ENCODE measurements at regions not wholly inside any gene's neighbourhood (a gene's known extent, or its start where the extent isn't known, plus 50 kb on each side); places are given as distances from the start of the nearest gene placed in this dataset.

GRCh38 chr2:21251216-21251980 lies 127.6 kb downstream of the TDRD15 start:
- no peak for DNase-seq (ENCODE audit: low spot score)
- in situ Hi-C loops (cut with HindIII; ENCODE audit: low sequenced_read_pairs) = no loop called here

DNA sequence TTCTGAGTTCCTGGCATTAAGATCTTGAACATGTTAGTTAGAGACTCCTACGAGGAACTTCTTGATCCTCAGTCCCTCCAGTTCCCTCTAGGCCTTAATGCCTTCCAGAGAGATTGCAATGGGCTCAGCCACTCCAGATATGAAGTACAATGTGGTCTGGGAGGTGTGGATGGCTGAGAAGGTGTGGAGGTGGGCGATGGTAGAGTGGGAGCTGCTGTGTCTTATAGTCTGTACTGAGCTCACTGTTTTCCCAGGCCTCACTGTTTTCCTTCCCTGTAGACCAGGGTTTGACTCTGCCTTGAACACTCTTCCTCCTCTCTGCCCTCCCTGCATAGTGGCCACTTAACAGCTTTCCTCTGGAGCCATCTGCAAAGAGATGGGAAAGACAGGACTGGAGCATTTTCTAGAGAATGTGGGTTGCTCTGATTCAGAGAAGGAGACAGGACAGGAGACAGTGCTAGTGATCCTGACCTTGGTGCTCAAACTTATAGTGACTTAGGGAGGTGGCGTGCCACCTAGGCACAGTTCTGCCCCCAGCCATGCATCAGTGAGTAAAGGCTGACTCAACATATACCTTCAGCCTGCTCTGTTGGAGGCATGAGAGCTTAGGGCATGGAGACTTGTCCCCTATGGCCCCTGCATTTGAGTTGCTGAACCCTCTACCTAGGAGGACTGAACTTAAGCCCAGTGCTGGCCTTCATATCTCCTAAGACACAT lies 129.7 kb downstream of the TDRD15 start:
- in situ Hi-C loops (cut with HindIII; ENCODE audit: low sequenced_read_pairs) = no loop called here
- no peak for DNase-seq (ENCODE audit: low spot score)

DNA sequence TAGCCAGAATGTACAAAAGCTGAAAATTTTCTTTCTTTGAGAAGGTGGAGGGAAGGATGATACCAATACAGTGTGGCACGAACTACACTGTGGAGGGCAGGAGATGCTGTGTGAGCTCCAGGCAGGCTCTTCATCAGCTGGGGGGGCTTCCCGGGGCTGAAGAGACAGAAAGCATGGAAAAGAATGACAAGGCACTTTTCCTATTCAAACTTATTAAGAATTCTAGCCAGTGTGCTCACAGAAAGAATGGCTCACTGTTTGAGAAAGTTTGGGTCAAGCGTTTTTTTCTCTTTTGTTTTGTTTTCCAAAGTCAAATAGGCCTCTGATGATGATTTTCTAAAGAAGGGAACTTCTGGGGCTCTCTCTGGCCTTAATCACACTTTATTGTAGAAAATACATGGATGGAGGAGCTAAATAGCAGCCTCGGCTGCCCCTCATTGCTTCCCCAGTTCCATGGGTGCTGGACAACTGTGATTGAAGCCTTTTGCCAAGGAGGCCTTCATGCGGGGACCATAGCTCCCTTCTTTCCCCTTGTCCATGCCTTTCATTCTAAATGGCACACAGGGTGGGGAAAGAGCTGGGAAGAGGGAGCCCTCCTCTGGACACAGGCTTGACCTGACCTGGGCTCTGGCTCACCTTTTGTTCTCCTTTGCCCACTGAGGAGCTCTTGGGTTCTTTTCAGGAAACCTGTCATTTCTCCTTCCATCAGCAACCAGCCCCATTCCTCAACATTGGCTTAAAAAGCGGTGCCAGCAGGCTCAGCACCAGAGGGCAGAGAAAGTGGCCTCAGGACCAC lies 130.6 kb downstream of the TDRD15 start:
- DNase-seq (ENCODE audit: low spot score) = no peak
- in situ Hi-C loops (cut with HindIII; ENCODE audit: low sequenced_read_pairs) = no loop called here

DNA sequence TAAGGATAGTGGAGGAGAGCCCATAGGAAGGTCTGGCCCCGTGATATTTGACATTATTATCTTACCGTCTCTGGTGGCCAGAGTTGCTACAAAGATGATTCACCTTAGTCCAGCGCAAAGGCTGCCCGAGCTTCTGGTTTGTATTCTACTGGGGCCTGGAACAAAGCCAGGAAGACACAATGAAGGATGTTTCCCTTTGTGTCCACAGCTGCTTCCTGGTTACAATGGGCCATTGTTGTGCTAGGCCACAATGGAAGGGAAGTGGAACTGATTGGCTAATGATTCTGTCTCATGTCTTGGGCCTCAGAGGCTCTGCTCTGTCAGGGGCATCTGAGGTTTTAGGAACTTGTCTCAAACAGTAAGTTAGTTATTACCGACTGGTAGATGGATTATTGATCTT lies 132.2 kb downstream of the TDRD15 start:
- in situ Hi-C loops (cut with HindIII; ENCODE audit: low sequenced_read_pairs) = no loop called here

GRCh38 chr2:21257621-21258020 lies 133.9 kb downstream of the TDRD15 start:
- in situ Hi-C loops (cut with HindIII; ENCODE audit: low sequenced_read_pairs) = no loop called here
- no peak for DNase-seq (ENCODE audit: low spot score)

More for the DNA sequence above, 132.2 kb downstream of the TDRD15 start:
- DNase-seq (ENCODE audit: low spot score) = peak; percentile 16

DNA sequence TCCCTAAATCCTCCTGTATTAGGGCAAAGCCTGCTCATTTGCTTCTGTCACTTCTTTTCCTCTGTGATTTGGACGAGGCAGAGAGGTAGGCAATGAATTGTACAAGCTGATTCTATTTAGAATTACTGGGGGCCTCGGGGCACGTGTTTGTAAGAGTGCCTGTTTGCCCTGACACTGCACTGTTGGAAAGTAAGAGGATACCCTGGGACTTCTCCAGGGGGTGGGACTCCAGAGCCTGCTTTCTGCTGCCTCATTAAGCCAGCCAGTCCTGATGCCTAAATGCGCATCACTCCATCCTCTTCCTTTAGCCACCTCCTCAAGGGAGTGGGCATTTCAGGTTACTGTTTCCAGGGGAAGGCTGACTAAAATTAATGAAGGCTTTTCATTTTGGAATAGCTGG lies 134.3 kb downstream of the TDRD15 start:
- in situ Hi-C loops (cut with HindIII; ENCODE audit: low sequenced_read_pairs) = no loop called here
- no peak for DNase-seq (ENCODE audit: low spot score)

- no peak for DNase-seq (ENCODE audit: low spot score)
- in situ Hi-C loops (cut with HindIII; ENCODE audit: low sequenced_read_pairs) = no loop called here
These were observed 136.5 kb downstream of the TDRD15 start for GRCh38 chr2:21260311-21260710.

- no peak for DNase-seq (ENCODE audit: low spot score)
- in situ Hi-C loops (cut with HindIII; ENCODE audit: low sequenced_read_pairs) = no loop called here
These were observed 137.8 kb downstream of the TDRD15 start for GRCh38 chr2:21261591-21261990.

DNA sequence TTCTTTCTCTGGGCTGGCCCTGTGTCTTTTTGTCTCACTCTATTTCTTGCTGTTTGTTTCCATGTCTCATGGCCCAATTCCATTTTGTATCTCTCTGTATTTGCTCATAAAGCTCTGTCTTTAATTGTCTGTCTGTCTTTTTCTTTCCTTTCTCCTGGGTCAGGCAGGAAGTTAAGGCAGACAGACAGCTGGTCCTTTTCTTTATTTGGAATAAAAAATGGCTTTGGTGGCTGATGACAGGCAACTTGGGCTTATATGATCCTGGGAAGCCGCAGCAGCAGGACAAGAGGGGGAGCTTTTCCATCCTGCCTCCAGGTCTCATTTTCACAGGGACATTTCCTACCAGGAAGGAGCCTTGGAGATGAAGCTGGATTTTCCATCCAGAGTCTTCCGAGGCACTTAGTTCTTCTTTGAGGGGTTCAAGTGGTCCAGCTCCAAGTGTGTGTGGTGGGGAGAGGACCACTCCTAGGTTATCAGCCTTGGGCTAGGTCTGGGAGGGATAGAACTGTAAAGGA lies 138.7 kb downstream of the TDRD15 start:
- in situ Hi-C loops (cut with HindIII; ENCODE audit: low sequenced_read_pairs) = no loop called here

GRCh38 chr2:21263622-21264021 lies 139.9 kb downstream of the TDRD15 start:
- no peak for DNase-seq (ENCODE audit: low spot score)
- in situ Hi-C loops (cut with HindIII; ENCODE audit: low sequenced_read_pairs) = no loop called here

More for the DNA sequence above, 138.7 kb downstream of the TDRD15 start:
- no peak for DNase-seq (ENCODE audit: low spot score)

DNA sequence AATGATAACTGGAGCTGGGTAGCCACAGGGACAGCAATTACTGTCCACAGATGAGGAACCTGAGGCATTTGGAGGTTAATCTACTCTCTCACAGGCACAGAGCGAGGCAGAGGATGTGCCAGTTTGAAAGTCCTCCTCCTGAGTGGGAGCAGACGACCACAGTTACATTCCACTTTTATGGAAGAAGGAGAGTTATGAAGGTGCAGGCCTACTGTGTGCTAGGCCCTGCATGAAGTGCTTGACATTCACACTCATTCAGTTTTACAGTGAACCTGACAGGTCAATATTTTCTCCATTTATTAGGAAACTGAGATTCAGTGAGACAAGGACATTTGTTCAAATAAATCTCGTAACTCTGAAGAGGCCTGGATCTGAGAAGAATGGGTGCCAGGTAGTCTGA lies 142.0 kb downstream of the TDRD15 start:
- DNase-seq (ENCODE audit: low spot score) = no peak
- in situ Hi-C loops (cut with HindIII; ENCODE audit: low sequenced_read_pairs) = no loop called here

GRCh38 chr2:21267232-21267835 lies 143.6 kb downstream of the TDRD15 start:
- DNase-seq (ENCODE audit: low spot score) = no peak
- in situ Hi-C loops (cut with HindIII; ENCODE audit: low sequenced_read_pairs) = no loop called here

GRCh38 chr2:21268197-21268877 lies 144.6 kb downstream of the TDRD15 start:
- no peak for DNase-seq (ENCODE audit: low spot score)
- in situ Hi-C loops (cut with HindIII; ENCODE audit: low sequenced_read_pairs) = no loop called here

GRCh38 chr2:21268878-21269224 lies 145.1 kb downstream of the TDRD15 start:
- in situ Hi-C loops (cut with HindIII; ENCODE audit: low sequenced_read_pairs) = no loop called here
- DNase-seq (ENCODE audit: low spot score) = no peak

GRCh38 chr2:21269382-21269781 lies 145.6 kb downstream of the TDRD15 start:
- DNase-seq (ENCODE audit: low spot score) = no peak
- in situ Hi-C loops (cut with HindIII; ENCODE audit: low sequenced_read_pairs) = no loop called here

DNA sequence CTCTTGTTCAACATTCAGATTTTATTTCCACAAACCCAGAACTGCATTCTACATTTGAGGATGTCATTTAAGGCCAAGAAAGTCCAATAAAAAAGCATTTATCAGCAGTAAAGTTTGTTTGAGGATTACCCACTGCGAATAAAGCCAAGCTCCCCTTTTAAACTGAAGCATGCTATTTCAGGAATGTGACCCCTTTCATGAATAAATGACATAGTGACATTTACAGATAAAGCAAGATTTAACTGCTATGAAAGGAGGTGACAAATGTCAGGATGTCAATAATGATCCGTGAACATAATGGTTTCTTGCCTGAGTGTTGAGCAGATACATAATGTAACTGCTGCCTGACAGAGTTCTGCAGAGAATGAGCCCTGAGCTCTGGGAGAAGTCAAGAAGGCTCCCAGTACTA lies 146.3 kb downstream of the TDRD15 start:
- DNase-seq (ENCODE audit: low spot score) = no peak
- in situ Hi-C loops (cut with HindIII; ENCODE audit: low sequenced_read_pairs) = no loop called here

DNA sequence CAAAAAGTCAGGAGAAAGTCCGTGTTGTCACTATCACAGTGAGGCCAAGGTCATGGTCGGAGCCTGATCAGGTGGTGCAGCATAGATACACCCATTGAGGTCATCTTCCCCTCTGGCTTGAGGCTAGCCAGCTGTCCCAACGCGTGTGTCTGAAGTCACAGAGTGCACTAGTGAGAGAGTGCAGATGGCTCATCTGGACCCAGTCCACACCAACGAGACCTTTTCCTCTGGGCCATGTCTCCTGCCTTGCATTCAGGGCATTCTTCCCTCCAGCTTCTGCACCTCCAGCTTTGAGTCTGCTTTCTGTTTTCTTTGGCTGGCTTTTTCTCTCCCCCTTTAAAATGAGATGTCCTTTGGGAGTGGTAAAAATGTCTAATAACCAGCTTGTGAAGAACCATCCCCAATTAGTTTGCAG lies 146.9 kb downstream of the TDRD15 start:
- DNase-seq (ENCODE audit: low spot score) = peak; percentile 9
- in situ Hi-C loops (cut with HindIII; ENCODE audit: low sequenced_read_pairs) = no loop called here

DNA sequence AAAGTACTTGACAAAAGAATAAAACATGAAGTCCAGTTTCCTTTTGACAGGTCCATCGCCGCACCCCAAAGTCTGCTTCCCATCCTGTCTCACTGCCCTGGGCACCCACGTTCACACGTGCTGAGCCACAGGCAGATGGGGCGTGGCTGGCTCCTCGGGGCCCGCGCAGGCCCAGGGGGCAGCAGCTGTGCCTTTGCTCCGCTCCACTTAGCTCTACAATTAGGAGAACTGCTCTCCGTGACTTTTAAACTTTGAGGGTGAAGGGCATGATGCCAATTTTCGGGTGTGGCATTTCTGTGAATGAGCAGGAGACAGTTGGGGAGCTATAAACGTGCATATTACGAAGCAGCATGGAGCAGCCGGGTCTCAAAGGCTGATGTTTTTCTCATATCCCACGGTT lies 152.4 kb downstream of the TDRD15 start:
- no peak for DNase-seq (ENCODE audit: low spot score)
- in situ Hi-C loops (cut with HindIII; ENCODE audit: low sequenced_read_pairs) = no loop called here
